BLaER1 (cell line): ENCODE measurements at regions not wholly inside any gene's neighbourhood (a gene's known extent, or its start where the extent isn't known, plus 50 kb on each side); places are given as distances from the start of the nearest gene placed in this dataset.
A peak's percentile ranks its signal among the peaks of the same experiment; 100 is the strongest.

Experiments
- H3K27ac ChIP-seq: shearing (Covaris generic); formaldehyde crosslinking; 2 replicates; pipeline ENCODE4 v1.8.1; 2022
- H3K27me3 ChIP-seq: shearing (Covaris generic); formaldehyde crosslinking; 2 replicates; pipeline ENCODE4 v1.8.1; 2022
- H3K36me3 ChIP-seq: shearing (Covaris generic); formaldehyde crosslinking; 2 replicates; pipeline ENCODE4 v1.8.1; 2022
- H3K4me1 ChIP-seq: shearing (Covaris generic); formaldehyde crosslinking; 2 replicates; pipeline ENCODE4 v1.8.1; 2022
- H3K4me2 ChIP-seq: shearing (Covaris generic); formaldehyde crosslinking; 2 replicates; pipeline ENCODE4 v1.8.1; 2022
- H3K4me3 ChIP-seq: shearing (Covaris generic); formaldehyde crosslinking; 2 replicates; pipeline ENCODE4 v1.8.1; 2022
- H3K9ac ChIP-seq: shearing (Covaris generic); formaldehyde crosslinking; 2 replicates; pipeline ENCODE4 v1.8.1; 2022
- H3K9me3 ChIP-seq: shearing (Covaris generic); formaldehyde crosslinking; 2 replicates; pipeline ENCODE4 v1.8.1; 2022
- H4K20me1 ChIP-seq: shearing (Covaris generic); formaldehyde crosslinking; 2 replicates; pipeline ENCODE4 v1.8.1; 2022
- Cebpa-rat ChIP-seq: shearing (Covaris generic); IDR thresholded peaks from 2 replicates; pipeline ENCODE4 v1.8.1; 2022

DNA sequence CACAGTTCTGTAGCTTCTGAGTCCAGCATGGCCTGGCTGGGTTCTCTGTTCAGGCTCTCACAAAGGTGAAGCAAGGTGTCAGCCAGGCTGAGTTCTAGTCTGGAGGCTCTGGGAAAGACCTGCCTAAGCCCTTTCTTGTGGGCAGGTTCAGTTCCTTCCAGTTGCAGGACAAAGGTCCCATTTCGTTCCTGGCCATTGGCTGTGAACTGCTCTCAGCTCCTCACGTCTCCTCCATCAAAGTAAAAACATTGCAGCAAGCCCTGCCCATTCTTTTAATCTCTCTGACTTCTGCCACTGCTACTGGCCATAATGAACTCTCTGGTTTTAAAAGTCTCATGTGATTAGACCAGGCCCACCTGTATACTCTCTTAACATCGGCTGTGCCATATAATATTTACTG, 61.6 kb upstream of the BARX1 start:
- no peak overlapping the region for H3K4me2 ChIP-seq
- H3K27ac ChIP-seq = no peak overlapping the region
- H3K9ac ChIP-seq = no peak overlapping the region
- no peaks in the 10 kb centered on the region for H3K27me3 ChIP-seq
- H3K4me1 ChIP-seq = peaks cover 12% of the 10 kb centered on the region
- H3K36me3 ChIP-seq = no peaks in the 10 kb centered on the region
- H4K20me1 ChIP-seq = no peaks in the 10 kb centered on the region
- H3K9me3 ChIP-seq = no peaks in the 10 kb centered on the region
- H3K4me3 ChIP-seq = no peak overlapping the region
- no peak for TF ChIP-seq Cebpa-rat

DNA sequence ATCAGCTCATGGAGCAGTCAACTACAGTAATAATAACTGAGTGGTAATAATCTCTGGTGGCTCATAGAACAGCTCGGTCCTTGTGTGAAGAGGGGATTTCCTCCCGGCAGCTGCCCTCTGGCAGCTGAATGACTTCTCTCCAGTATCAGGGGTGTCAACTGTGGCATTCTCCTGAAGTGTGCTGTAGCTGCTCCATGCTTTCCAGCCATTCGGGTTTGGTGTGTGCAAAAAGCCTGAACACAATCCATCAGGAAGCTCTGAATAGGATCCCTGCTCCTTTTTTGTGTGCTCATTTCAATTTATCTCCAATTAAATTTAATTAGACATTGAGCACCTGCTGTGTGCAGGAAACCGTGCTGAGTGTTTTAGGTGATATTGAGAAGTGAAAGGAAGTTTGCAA, 59.8 kb upstream of the BARX1 start:
- H3K36me3 ChIP-seq = no peaks in the 10 kb centered on the region
- TF ChIP-seq Cebpa-rat = no peak
- no peak overlapping the region for H3K27ac ChIP-seq
- no peaks in the 10 kb centered on the region for H4K20me1 ChIP-seq
- no peaks in the 10 kb centered on the region for H3K27me3 ChIP-seq
- no peaks in the 10 kb centered on the region for H3K9me3 ChIP-seq
- H3K4me1 ChIP-seq = peaks cover 19% of the 10 kb centered on the region
- H3K4me3 ChIP-seq = no peak overlapping the region
- H3K9ac ChIP-seq = no peak overlapping the region
- no peak overlapping the region for H3K4me2 ChIP-seq

DNA sequence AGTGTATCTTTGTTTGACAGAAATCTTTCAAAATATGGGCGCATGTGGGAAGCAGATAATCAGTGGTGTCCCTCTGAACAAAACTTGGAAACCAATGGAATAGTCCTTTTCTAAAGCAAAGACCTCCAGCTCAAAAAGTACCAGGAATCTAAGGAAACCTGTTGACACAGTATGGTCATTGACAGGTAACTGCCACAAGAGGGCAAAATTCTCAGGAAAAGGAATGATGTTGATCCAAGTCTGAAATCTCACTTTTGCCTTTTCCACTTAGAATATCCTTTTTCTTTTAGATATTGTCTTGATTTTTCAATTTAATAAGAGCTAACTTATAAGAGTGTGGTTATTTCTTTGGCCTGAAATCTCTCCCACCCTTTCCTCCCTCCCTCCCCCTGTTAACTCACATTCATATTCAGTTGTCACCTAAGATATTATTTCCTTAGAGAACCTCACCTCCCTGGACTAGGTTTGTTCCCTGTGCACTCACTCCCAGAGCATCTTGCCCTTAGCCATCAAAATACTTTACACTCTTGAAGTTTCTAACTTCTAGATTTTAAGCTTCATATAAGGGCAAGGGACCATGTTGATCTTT, 59.0 kb upstream of the BARX1 start:
- Histone ChIP-seq H3K4me2 (no peak overlapping the region), H3K4me1 (peaks cover 19% of the 10 kb centered on the region), H3K9me3 (no peaks in the 10 kb centered on the region), H3K27ac (no peak overlapping the region), H3K27me3 (no peaks in the 10 kb centered on the region), H3K36me3 (no peaks in the 10 kb centered on the region), H4K20me1 (no peaks in the 10 kb centered on the region), H3K4me3 (no peak overlapping the region), H3K9ac (no peak overlapping the region)
- no peak for TF ChIP-seq Cebpa-rat

- H3K36me3 ChIP-seq = no peaks in the 10 kb centered on the region
- TF ChIP-seq Cebpa-rat = no peak
- no peaks in the 10 kb centered on the region for H3K9me3 ChIP-seq
Measured at GRCh38 chr9:94010980-94011533, 55.9 kb upstream of the BARX1 start.

GRCh38 chr9:94005272-94005901, 50.2 kb upstream of the BARX1 start:
- Histone ChIP-seq H3K4me1 (no peaks in the 10 kb centered on the region), H3K9me3 (no peaks in the 10 kb centered on the region), H3K36me3 (no peaks in the 10 kb centered on the region), H3K4me2 (no peak overlapping the region), H3K9ac (no peak overlapping the region), H4K20me1 (no peaks in the 10 kb centered on the region), H3K4me3 (no peak overlapping the region), H3K27ac (no peak overlapping the region), H3K27me3 (no peaks in the 10 kb centered on the region)
- no peak for TF ChIP-seq Cebpa-rat

More at GRCh38 chr9:94010980-94011533, 55.9 kb upstream of the BARX1 start:
- no peak overlapping the region for H3K4me3 ChIP-seq
- no peaks in the 10 kb centered on the region for H4K20me1 ChIP-seq
- peak overlapping the region; percentile 7; the same call in 1 of the 2 replicates for H3K4me2 ChIP-seq
- H3K4me1 ChIP-seq = peaks cover 19% of the 10 kb centered on the region
- H3K9ac ChIP-seq = no peak overlapping the region
- no peaks in the 10 kb centered on the region for H3K27me3 ChIP-seq
- no peak overlapping the region for H3K27ac ChIP-seq
